Ishikawa (cell line): ENCODE measurements at regions not wholly inside any gene's neighbourhood (a gene's known extent, or its start where the extent isn't known, plus 50 kb on each side); places are given as distances from the start of the nearest gene placed in this dataset.

ENCODE experiments used
- NFIC ChIP-seq: IDR thresholded peaks from 2 replicates; pipeline ENCODE4 v1.6.1; 2012
- RAD21 ChIP-seq: IDR thresholded peaks from 2 replicates; pipeline ENCODE4 v1.6.1; 2012; ENCODE audit warnings: low read depth
- TAF1 ChIP-seq: IDR thresholded peaks from 2 replicates; pipeline ENCODE4 v1.6.1; 2012; ENCODE audit warnings: low read depth, mild to moderate bottlenecking

DNA sequence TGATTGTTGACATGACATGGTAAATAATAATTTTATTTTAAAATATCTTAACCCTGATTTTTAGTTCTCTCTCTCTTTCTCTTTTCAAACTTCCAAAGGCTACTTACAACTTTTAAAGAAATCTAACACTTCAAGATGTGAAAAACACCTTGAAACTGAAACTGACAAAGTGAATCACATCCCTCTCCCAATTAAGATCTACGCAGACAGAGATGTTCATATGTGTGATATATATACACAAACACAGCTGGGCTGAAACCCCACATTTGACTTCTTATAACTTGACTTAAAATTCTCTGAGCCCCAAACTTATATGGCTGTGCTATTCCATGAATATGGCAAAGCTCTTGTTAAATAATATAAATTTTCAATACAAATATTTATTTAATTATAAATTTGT lies 261.2 kb upstream of the PTPRD start:
- TF ChIP-seq TAF1 (no peak), RAD21 (no peak), NFIC (no peak)
